Erythroblast (primary cell): ENCODE measurements at regions not wholly inside any gene's neighbourhood (a gene's known extent, or its start where the extent isn't known, plus 50 kb on each side); places are given as distances from the start of the nearest gene placed in this dataset.

Source experiments
- GATA1 ChIP-seq: IDR thresholded peaks from 2 replicates; pipeline ENCODE4 v1.6.1; 2011; ENCODE audit warnings: low read depth, mild to moderate bottlenecking, control low read depth, low read length, moderate library complexity
- POLR2A ChIP-seq: IDR thresholded peaks from 2 replicates; pipeline ENCODE4 v1.6.1; 2011; ENCODE audit warnings: mild to moderate bottlenecking, low read length

GRCh38 chr1:95535614-95536013 is 301.6 kb downstream of the RWDD3 start:
- TF ChIP-seq POLR2A (no peak), GATA1 (no peak)
